ENCODE measurements at regions not wholly inside any gene's neighbourhood (a gene's known extent, or its start where the extent isn't known, plus 50 kb on each side); places are given as distances from the start of the nearest gene placed in this dataset.

DNA sequence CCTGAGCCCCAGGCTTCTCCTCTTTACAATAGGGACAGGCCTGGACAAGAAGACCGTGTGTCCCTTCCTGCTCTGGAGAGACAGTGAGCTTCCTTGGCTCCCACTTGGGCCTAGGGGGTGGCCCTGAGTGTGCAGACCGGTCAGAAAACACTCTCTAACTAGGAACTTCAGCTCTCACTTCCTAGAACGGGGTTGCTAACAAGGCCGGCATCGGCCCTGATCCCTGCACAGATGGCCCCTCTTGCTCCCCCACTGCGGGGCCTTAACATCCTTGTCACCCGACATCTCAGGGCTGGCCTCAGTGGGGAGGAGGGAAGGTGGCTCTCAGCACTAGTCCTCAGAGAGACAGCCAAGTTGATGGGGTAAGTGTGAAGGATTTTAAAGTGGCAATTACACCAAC, 406.9 kb downstream of the CTTN start:
- DNase-seq (ENCODE audit: low read depth) = no peak
- H3K4me3 ChIP-seq (ENCODE audit: low read length) = no peak overlapping the region
- TF ChIP-seq, protein P1, sequence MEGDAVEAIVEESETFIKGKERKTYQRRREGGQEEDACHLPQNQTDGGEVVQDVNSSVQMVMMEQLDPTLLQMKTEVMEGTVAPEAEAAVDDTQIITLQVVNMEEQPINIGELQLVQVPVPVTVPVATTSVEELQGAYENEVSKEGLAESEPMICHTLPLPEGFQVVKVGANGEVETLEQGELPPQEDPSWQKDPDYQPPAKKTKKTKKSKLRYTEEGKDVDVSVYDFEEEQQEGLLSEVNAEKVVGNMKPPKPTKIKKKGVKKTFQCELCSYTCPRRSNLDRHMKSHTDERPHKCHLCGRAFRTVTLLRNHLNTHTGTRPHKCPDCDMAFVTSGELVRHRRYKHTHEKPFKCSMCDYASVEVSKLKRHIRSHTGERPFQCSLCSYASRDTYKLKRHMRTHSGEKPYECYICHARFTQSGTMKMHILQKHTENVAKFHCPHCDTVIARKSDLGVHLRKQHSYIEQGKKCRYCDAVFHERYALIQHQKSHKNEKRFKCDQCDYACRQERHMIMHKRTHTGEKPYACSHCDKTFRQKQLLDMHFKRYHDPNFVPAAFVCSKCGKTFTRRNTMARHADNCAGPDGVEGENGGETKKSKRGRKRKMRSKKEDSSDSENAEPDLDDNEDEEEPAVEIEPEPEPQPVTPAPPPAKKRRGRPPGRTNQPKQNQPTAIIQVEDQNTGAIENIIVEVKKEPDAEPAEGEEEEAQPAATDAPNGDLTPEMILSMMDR (conservative IDR thresholded peaks at IDR 0.05; ENCODE audit: low read length) = no peak

DNA sequence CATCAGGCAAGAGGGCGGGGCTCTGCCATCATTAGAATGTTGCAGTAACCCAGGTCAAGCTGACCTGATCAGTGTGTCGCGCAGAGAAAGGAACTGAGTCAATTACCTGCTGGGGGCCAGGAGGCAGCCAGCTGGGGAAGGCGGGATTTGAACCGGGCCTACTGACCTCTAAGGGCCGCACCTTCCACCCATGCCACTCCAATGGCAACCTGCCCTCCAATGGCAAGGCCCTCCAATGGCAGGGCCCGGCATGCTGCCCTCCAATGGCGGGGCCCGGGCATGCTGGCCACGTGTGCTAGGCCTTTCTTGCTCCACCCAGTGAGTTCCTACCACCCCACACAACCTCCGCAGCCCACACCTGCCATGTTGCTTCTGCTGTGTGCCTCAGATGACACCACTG, 407.6 kb downstream of the CTTN start:
- DNase-seq (ENCODE audit: low read depth) = no peak
- H3K4me3 ChIP-seq (ENCODE audit: low read length) = no peak overlapping the region
- TF ChIP-seq, protein P1 (conservative IDR thresholded peaks at IDR 0.05; ENCODE audit: low read length) = no peak

DNA sequence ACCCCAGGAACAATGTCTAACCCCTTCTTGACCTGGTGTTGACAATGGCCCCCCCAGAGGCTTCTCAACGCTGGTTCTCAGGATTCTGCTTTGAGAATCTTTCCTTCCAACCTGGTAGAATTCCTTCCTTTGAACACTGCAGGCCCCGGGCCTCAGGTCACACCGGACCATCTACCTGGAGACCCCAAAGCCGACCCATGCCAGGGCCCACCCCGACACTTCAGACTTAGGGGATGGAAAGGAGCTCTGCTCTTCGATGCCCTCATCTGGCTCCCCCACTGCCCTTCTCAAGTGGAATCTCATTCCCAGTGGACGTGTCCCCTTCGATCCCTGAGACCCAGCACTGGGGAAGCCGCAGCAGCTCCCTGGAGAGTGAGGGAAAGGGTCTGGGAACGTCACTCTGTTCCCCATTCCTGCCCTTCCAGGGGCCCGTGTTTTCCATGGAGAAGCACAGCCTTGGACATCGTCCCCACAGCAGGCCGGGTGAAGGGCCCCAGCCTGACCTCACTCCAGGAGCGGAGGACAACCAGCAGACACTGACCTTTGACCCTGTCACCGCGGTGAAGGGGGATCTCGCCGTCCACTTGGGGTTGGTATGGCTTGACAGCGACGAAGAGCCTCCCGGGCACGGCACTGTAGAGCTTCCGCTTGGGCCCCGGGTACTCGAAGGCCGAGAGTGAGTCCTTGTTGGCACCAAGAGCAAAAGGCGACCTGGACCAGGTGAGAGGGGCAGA, 408.3 kb downstream of the CTTN start:
- TF ChIP-seq, protein P1 (conservative IDR thresholded peaks at IDR 0.05; ENCODE audit: low read length) = no peak
- no peak for DNase-seq (ENCODE audit: low read depth)
- H3K4me3 ChIP-seq (ENCODE audit: low read length) = no peak overlapping the region

DNA sequence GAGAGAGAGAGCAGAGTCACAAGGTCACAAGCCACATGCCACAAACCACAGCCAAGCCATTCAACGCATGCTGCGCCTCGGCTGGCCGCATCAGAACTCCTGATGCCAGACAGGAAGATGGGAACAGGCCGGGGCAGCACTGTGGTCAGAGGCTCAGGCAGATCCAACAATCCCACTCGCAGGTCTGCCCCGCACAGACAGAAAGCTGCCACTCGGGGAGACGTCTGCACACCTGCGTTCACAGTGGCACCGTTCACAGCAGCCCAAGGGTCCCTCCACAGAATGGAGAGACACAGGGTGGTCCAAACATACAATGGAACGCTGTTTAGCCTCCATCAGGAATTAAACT, 408.8 kb downstream of the CTTN start:
- no peak for DNase-seq (ENCODE audit: low read depth)

DNA sequence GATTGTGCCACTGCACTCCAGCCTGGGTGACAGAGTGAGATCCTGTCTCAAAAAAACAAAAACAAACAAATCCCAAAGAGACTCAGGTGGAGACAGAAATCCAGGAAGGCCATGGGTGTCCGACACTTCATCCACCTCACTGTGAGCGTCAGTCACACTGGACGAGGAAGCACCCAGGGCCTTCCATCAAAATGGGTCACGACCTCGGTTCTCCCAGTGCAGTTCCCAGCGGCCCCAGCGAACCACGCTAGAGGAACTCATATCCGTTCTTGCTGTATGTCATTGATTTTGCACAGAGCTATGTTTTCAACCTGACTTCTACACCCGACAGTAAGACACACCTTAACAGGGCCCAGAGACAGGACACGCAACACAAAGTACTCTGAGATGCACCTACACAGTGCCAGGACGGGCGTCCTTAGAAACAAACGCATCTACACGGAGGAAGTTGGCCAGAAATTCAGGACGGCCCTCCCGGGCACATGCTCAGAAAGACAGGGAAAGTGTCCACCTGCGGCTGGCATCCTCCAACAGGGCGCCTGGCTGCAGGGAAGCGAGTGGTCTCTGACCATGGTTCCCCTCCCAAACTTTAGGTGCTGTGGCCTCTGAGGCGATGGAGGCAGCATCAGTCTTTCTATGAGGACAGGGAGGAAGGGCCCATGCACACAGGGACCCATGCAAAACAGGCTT, 410.5 kb downstream of the CTTN start:
- no peak for DNase-seq (ENCODE audit: low read depth)
- H3K4me3 ChIP-seq (ENCODE audit: low read length) = no peak overlapping the region
- TF ChIP-seq, protein P1 (conservative IDR thresholded peaks at IDR 0.05; ENCODE audit: low read length) = no peak

More for the DNA sequence above, 408.8 kb downstream of the CTTN start:
- H3K4me3 ChIP-seq (ENCODE audit: low read length) = no peak overlapping the region
- TF ChIP-seq, protein P1 (conservative IDR thresholded peaks at IDR 0.05; ENCODE audit: low read length) = no peak

DNA sequence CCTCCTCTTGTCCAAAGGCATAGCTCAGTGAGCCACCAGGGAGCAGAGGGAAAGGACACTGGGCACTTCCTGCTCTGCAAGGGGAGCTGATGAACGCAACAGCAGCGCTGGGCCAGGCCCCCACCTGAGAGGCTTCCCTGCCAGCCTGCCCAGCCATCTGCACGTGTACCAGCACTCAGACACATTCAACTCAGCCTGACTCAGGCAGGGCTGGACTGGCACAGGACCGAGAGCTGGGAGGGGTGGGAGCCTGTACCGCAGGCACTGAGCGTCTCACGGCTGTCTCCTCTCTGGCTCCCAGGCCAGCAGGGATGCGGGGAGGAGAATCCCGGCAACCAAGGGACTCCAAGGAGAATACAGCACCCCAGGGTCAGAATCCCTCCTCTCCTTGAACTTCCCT, 411.8 kb downstream of the CTTN start:
- DNase-seq (ENCODE audit: low read depth) = no peak
- no peak overlapping the region for H3K4me3 ChIP-seq (ENCODE audit: low read length)
- TF ChIP-seq, protein P1 (conservative IDR thresholded peaks at IDR 0.05; ENCODE audit: low read length) = no peak

DNA sequence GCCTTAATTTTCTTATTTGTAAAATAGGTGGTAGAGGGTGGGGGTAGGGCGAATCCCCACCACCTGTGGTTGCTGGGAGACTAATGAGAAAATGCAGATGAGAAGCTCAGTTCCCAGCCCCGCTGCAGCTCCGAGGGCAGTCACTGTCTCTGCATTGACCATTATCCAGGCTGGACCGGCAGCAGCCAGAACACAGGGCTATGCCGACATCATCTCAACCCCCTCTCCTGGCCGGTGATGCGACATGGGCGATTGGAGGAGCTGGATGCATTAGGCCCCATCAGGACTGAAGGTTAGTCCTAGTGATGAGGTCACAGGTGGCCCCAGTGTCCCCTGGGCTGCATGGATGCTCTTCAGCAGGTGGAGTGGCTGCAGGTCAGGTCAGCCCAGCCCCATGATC, 412.4 kb downstream of the CTTN start:
- no peak for DNase-seq (ENCODE audit: low read depth)
- TF ChIP-seq, protein P1 (conservative IDR thresholded peaks at IDR 0.05; ENCODE audit: low read length) = no peak
- no peak overlapping the region for H3K4me3 ChIP-seq (ENCODE audit: low read length)
